GM18505 (cell line): ENCODE measurements at regions not wholly inside any gene's neighbourhood (a gene's known extent, or its start where the extent isn't known, plus 50 kb on each side); places are given as distances from the start of the nearest gene placed in this dataset.

ENCODE experiments used
- ATAC-seq: cut with Tn5 transposase; IDR thresholded peaks from one replicate; pipeline ENCODE4 v1.9.1; 2021; ENCODE audit not compliant: unreplicated experiment
- POLR2A ChIP-seq: IDR thresholded peaks from 4 replicates; pipeline ENCODE4 v1.6.1; 2011; ENCODE audit warnings: borderline replicate concordance; ENCODE audit not compliant: insufficient read depth, insufficient read length; ENCODE audit errors: extremely low read depth

DNA sequence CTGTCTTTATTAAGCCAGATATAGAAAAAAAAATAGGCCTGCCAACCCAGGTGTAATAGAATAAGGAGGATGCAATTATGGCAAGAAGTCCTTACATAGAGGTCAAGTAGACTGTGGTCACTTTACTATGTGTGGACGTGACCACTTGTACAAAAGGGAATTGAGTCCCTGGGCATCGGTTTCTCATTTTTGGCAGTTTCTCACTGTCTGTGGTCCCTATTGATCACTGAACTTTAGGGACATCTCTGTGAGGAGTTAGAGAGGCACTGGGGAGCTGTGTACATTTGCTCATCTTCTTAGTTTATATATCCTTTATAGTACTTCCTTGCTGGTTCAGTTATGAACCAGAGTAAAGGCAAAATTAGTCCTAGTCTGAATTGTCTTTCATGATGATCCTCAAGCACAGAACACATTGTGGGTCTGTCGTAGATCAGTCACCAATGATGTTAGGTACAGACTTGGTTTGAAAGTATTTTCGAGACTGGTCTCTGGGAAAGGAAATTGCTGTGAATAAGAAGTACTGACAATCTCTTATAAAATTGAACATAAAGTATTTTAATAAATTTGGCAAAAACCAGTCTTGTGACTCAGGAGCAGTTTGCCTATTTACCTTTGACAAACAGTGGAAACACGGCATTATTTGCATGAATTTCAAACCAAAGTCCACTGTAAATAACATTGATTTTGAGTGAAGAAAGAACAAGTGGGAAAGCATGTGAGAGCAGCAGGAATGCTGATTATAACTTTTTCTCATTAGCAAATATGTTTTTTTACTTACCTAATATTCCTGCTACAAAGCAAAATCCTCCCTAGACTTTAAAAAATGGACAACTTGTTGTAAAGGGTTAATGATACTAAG lies 218.9 kb upstream of the DPH6 start:
- ATAC-seq = no peak
- TF ChIP-seq POLR2A = no peak

GRCh38 chr15:35768949-35769348 lies 223.0 kb upstream of the DPH6 start:
- ATAC-seq = no peak
- no peak for TF ChIP-seq POLR2A

GRCh38 chr15:35769656-35770055 lies 223.7 kb upstream of the DPH6 start:
- no peak for TF ChIP-seq POLR2A
- ATAC-seq = no peak

GRCh38 chr15:35771746-35772442 lies 225.9 kb upstream of the DPH6 start:
- ATAC-seq = no peak
- no peak for TF ChIP-seq POLR2A

DNA sequence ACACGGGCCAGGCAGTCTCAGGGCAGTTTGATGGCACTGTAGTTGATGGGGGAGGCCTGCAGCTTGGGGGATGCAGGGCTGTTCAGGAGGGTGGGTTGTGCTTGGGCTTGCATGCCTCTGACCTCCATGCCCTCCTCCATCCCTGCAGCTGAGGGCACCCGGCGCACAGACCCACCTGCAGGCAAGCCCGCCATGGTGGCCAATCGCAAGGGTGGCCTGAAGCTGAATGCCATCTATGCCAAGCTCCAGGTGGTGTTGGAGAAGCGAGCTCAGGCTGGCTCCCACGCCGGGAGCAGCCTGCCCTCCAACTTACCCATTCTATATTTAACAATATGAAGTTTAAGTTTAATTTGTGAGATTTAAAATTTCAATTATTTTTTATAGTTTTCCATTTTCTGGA lies 228.7 kb upstream of the DPH6 start:
- TF ChIP-seq POLR2A = no peak
- no peak for ATAC-seq

DNA sequence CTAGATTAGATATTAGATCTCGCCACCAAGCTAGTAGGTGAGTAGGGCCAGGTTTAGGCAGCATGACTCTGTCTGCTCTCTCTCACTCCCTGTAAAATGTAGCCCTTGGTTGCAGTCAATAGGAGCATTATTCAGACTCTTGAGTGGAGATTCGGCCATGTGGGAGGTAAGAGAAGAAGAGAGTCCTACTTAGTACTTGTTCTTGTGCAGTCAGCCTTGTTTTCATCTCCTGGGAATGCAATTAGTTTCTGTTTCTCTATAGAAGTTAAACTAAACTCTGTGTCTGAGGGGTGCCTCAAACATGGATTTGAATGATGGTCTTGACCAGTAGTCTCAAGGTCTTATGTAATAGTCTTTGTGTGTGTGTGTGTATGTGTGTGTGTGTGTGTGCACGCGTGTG lies 229.5 kb upstream of the DPH6 start:
- ATAC-seq = no peak
- TF ChIP-seq POLR2A = no peak

DNA sequence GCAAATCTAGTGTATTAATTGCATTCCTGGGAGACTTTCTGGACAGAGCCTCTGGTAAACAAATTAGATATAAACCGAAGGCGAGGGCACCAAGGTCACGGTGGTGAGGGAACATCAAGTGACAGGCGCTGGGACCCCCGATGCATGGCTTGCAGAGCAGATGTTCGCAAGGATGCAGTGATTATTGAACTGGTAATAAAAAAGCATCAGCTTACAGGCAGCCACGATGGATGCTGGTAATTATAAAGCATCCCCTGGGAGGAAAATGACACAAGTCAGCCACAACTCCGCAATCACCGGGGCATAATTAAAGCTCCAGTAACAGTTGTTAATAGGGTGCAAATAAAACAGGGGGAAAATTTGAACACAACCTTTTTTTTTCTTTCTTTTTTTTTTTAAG lies 231.1 kb upstream of the DPH6 start:
- no peak for TF ChIP-seq POLR2A
- no peak for ATAC-seq

DNA sequence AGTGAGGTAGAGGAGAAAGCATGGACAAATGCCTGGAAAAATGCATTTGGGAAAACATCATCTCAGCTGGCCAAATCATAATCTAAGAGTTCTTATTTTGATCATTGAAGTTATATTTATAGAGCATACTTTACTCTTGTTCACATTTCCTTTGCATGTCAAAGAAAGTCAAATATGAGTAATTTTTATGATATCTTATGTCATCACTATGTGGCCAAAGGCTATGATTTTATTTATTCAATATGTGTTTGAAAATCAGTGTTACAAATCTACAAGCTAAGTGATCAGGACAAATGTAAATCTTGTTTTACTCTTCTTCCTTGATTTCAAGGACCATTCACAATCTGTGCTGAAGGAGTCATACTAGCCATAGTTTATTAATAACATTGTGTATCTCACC lies 237.2 kb upstream of the DPH6 start:
- ATAC-seq = no peak
- no peak for TF ChIP-seq POLR2A

DNA sequence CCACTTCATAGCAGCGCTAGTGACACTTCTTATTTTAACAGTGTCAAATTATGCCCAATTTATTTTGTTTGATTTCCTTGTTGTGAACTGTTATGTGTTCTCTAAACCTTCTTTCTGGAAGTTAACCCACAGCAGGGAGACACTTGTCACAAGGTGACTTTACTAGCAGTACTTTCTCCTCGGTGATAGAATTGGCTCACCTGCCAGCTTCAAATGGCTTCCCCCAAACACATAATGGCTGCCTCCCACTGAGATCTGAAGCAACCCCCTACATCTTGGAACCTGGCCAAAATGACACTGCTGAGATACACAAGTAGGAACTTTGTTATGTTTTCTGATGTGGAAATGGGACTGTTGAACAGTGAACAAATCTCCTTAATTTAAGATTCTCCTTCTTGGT lies 238.8 kb upstream of the DPH6 start:
- ATAC-seq = no peak
- TF ChIP-seq POLR2A = no peak

DNA sequence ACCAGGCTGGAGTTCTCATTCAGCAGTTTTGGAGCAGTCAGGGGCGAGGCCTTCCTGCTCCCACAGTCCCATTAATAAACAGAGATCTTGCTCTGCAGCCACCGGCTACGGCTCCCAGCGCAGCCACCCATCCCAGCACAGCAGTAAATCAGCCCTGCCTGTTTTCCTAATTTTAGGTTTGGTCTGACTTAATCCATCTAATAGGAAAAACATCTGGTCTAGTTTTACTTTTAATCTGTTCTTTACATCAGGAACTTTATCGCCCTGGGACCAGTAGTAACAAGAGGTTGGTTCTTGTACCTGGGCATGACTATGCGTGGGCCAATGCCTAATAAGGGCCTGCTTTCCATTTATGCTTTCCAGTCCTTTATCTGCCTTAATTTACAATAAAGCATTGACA lies 264.0 kb upstream of the DPH6 start:
- TF ChIP-seq POLR2A = no peak
- ATAC-seq = no peak

- TF ChIP-seq POLR2A = no peak
- no peak for ATAC-seq
These were observed 267.6 kb upstream of the DPH6 start for GRCh38 chr15:35813573-35813972.

DNA sequence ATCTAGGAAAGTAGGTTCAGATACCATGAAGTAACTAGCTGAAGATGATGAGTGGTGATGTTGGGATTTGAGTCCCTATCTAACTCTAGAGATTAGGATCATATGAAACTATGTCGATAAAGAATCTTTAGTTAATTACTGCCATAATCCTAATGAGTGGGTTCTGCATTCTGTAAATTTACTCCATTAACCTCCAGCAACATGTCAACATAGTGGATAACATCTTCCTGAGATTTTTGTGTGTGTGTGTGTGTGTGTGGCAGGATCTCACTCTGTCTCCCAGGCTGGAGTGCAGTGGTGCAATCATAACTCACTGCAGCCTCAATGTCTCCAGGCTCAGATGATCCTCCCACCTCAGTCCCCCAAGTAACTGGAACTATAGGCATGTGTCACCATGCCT lies 272.9 kb upstream of the DPH6 start:
- no peak for TF ChIP-seq POLR2A
- no peak for ATAC-seq

GRCh38 chr15:35822153-35822552 lies 276.2 kb upstream of the DPH6 start:
- no peak for ATAC-seq
- TF ChIP-seq POLR2A = no peak

DNA sequence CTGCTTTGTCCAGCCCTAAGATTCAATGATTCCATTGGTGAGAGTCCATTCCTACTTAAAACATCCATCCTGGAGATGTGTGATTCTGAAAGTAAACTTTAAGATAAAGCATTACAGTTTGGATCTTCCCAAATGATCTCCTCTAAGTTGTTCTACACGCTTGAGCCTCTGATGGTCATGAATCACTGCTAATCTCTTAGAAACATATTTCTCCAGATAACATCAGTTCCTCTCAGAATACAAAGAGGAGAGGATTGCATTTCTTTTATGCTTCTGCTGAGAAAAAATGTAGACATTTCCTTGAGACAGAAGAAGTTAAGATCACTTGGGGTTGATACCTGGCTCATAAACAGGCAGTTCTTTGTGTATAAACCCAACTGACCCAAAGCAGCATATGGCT lies 281.2 kb upstream of the DPH6 start:
- no peak for TF ChIP-seq POLR2A
- ATAC-seq = no peak
